T-helper 17 cell (primary cell): ENCODE measurements at regions not wholly inside any gene's neighbourhood (a gene's known extent, or its start where the extent isn't known, plus 50 kb on each side); places are given as distances from the start of the nearest gene placed in this dataset.

Experiments
- ATAC-seq: fragments of 150-1000 bp; cut with Tn5 transposase; 2 replicates; pipeline ENCODE4 v1.10.0; 2021; ENCODE audit warnings: mild to moderate bottlenecking, moderate library complexity
- DNase-seq, 3 donors: peaks; one replicate each; pipeline versions ENCODE4 v3.0.0 to v3.0.0-alpha.2; 2020 to 2021
- H3K9me3 ChIP-seq: one replicate; pipeline ENCODE4 v1.7.0; 2013; ENCODE audit warnings: low read length, mild to moderate bottlenecking; ENCODE audit not compliant: control insufficient read depth, poor library complexity, severe bottlenecking
- H3K27ac Mint-ChIP-seq: one replicate; pipeline ENCODE4 v1.8.0; 2022; ENCODE audit warnings: mild to moderate bottlenecking, moderate library complexity, mixed read lengths
- H3K27me3 Mint-ChIP-seq: one replicate; pipeline ENCODE4 v1.8.0; 2022; ENCODE audit warnings: mixed read lengths
- H3K36me3 Mint-ChIP-seq: one replicate; pipeline ENCODE4 v1.8.0; 2022; ENCODE audit warnings: low read depth, mixed read lengths
- H3K4me1 Mint-ChIP-seq: one replicate; pipeline ENCODE4 v1.8.0; 2022; ENCODE audit warnings: mild to moderate bottlenecking, mixed read lengths
- H3K4me3 Mint-ChIP-seq: one replicate; pipeline ENCODE4 v1.8.0; 2022; ENCODE audit warnings: mild to moderate bottlenecking, moderate library complexity, mixed read lengths

GRCh38 chr4:74535512-74535911, 90.6 kb downstream of the AREG start:
- peaks cover 20% of the 10 kb centered on the region for H3K27me3 Mint-ChIP-seq
- DNase-seq (no peak), ATAC-seq (no peak)
- H3K36me3 Mint-ChIP-seq = peaks cover 5% of the 10 kb centered on the region
- no peaks in the 10 kb centered on the region for H3K4me1 Mint-ChIP-seq
- H3K4me3 Mint-ChIP-seq = no peak overlapping the region
- no peak overlapping the region for H3K27ac Mint-ChIP-seq
- H3K9me3 ChIP-seq = no peaks in the 10 kb centered on the region

- no peaks in the 10 kb centered on the region for H3K9me3 ChIP-seq
- peaks cover 5% of the 10 kb centered on the region for H3K36me3 Mint-ChIP-seq
- peaks cover 25% of the 10 kb centered on the region for H3K27me3 Mint-ChIP-seq
- no peak overlapping the region for H3K27ac Mint-ChIP-seq
- no peaks in the 10 kb centered on the region for H3K4me1 Mint-ChIP-seq
- no peak for ATAC-seq
- no peak for DNase-seq
- no peak overlapping the region for H3K4me3 Mint-ChIP-seq
Measured at GRCh38 chr4:74536557-74536956, 91.6 kb downstream of the AREG start.

GRCh38 chr4:74537459-74537858, 92.5 kb downstream of the AREG start:
- H3K27ac Mint-ChIP-seq = no peak overlapping the region
- H3K9me3 ChIP-seq = no peaks in the 10 kb centered on the region
- peaks cover 5% of the 10 kb centered on the region for H3K36me3 Mint-ChIP-seq
- DNase-seq = no peak
- no peak for ATAC-seq
- H3K4me3 Mint-ChIP-seq = no peak overlapping the region
- H3K4me1 Mint-ChIP-seq = peaks cover under 1% of the 10 kb centered on the region
- H3K27me3 Mint-ChIP-seq = peaks cover 23% of the 10 kb centered on the region

GRCh38 chr4:74539044-74539790, 94.3 kb downstream of the AREG start:
- Mint-ChIP-seq H3K27ac (no peak overlapping the region), H3K4me3 (no peak overlapping the region), H3K4me1 (peaks cover 8% of the 10 kb centered on the region), H3K27me3 (peaks cover 22% of the 10 kb centered on the region), H3K36me3 (peaks cover 5% of the 10 kb centered on the region)
- H3K9me3 ChIP-seq = no peaks in the 10 kb centered on the region
- DNase-seq = no peak
- no peak for ATAC-seq

- H3K9me3 ChIP-seq = no peaks in the 10 kb centered on the region
- Mint-ChIP-seq H3K27me3 (peaks cover 22% of the 10 kb centered on the region), H3K4me3 (no peak overlapping the region), H3K27ac (no peak overlapping the region), H3K4me1 (peaks cover 8% of the 10 kb centered on the region), H3K36me3 (peaks cover 5% of the 10 kb centered on the region)
- ATAC-seq (no peak), DNase-seq (no peak)
Measured at GRCh38 chr4:74540193-74540592, 95.3 kb downstream of the AREG start.

GRCh38 chr4:74541667-74542066, 96.7 kb downstream of the AREG start:
- H3K27me3 Mint-ChIP-seq = peaks cover 22% of the 10 kb centered on the region
- H3K4me3 Mint-ChIP-seq = peak overlapping the region; percentile 19
- H3K36me3 Mint-ChIP-seq = peaks cover 5% of the 10 kb centered on the region
- peak overlapping the region; percentile 9 for H3K27ac Mint-ChIP-seq
- peaks cover 8% of the 10 kb centered on the region for H3K4me1 Mint-ChIP-seq
- no peaks in the 10 kb centered on the region for H3K9me3 ChIP-seq
- ATAC-seq = no peak
- no peak for DNase-seq

GRCh38 chr4:74543231-74543781, 98.4 kb downstream of the AREG start:
- Mint-ChIP-seq H3K27me3 (peaks cover 13% of the 10 kb centered on the region), H3K4me3 (no peak overlapping the region), H3K4me1 (peaks cover 8% of the 10 kb centered on the region), H3K27ac (peak overlapping the region; percentile 79), H3K36me3 (no peaks in the 10 kb centered on the region)
- H3K9me3 ChIP-seq = no peaks in the 10 kb centered on the region
- DNase-seq = no peak
- ATAC-seq = peak; percentile 42

- Mint-ChIP-seq H3K27ac (no peak overlapping the region), H3K4me3 (no peak overlapping the region), H3K4me1 (peaks cover 8% of the 10 kb centered on the region), H3K27me3 (peaks cover 13% of the 10 kb centered on the region), H3K36me3 (no peaks in the 10 kb centered on the region)
- no peak for DNase-seq
- H3K9me3 ChIP-seq = no peaks in the 10 kb centered on the region
- no peak for ATAC-seq
Measured at GRCh38 chr4:74543983-74544382, 99.0 kb downstream of the AREG start.

- no peak for DNase-seq
- H3K27ac Mint-ChIP-seq = no peak overlapping the region
- no peaks in the 10 kb centered on the region for H3K36me3 Mint-ChIP-seq
- ATAC-seq = no peak
- H3K27me3 Mint-ChIP-seq = peaks cover 13% of the 10 kb centered on the region
- no peak overlapping the region for H3K4me3 Mint-ChIP-seq
- H3K4me1 Mint-ChIP-seq = peaks cover 8% of the 10 kb centered on the region
- H3K9me3 ChIP-seq = no peaks in the 10 kb centered on the region
Measured at GRCh38 chr4:74544655-74545361, 99.9 kb downstream of the AREG start.

- no peak overlapping the region for H3K27ac Mint-ChIP-seq
- peaks cover 8% of the 10 kb centered on the region for H3K4me1 Mint-ChIP-seq
- DNase-seq (no peak), ATAC-seq (no peak)
- no peaks in the 10 kb centered on the region for H3K36me3 Mint-ChIP-seq
- peaks cover 13% of the 10 kb centered on the region for H3K27me3 Mint-ChIP-seq
- H3K4me3 Mint-ChIP-seq = no peak overlapping the region
- H3K9me3 ChIP-seq = no peaks in the 10 kb centered on the region
Measured at GRCh38 chr4:74545448-74545847, 100.5 kb downstream of the AREG start.

- H3K27me3 Mint-ChIP-seq = peaks cover 13% of the 10 kb centered on the region
- H3K36me3 Mint-ChIP-seq = no peaks in the 10 kb centered on the region
- no peak for ATAC-seq
- no peak overlapping the region for H3K4me3 Mint-ChIP-seq
- H3K27ac Mint-ChIP-seq = no peak overlapping the region
- peaks cover 8% of the 10 kb centered on the region for H3K4me1 Mint-ChIP-seq
- H3K9me3 ChIP-seq = no peaks in the 10 kb centered on the region
- DNase-seq = no peak
Measured at GRCh38 chr4:74546057-74546456, 101.1 kb downstream of the AREG start.

- Mint-ChIP-seq H3K36me3 (no peaks in the 10 kb centered on the region), H3K27ac (no peak overlapping the region), H3K4me3 (no peak overlapping the region), H3K4me1 (peaks cover 8% of the 10 kb centered on the region), H3K27me3 (peaks cover 5% of the 10 kb centered on the region)
- no peak for DNase-seq
- no peaks in the 10 kb centered on the region for H3K9me3 ChIP-seq
- no peak for ATAC-seq
Measured at GRCh38 chr4:74547042-74547441, 102.1 kb downstream of the AREG start.

GRCh38 chr4:74548561-74548960, 103.6 kb downstream of the AREG start:
- no peak for ATAC-seq
- no peak overlapping the region for H3K4me3 Mint-ChIP-seq
- no peak for DNase-seq
- no peak overlapping the region for H3K27ac Mint-ChIP-seq
- no peaks in the 10 kb centered on the region for H3K9me3 ChIP-seq
- H3K27me3 Mint-ChIP-seq = peaks cover 10% of the 10 kb centered on the region
- H3K36me3 Mint-ChIP-seq = no peaks in the 10 kb centered on the region
- H3K4me1 Mint-ChIP-seq = no peaks in the 10 kb centered on the region
